ENCODE measurements at regions not wholly inside any gene's neighbourhood (a gene's known extent, or its start where the extent isn't known, plus 50 kb on each side); places are given as distances from the start of the nearest gene placed in this dataset.

DNA sequence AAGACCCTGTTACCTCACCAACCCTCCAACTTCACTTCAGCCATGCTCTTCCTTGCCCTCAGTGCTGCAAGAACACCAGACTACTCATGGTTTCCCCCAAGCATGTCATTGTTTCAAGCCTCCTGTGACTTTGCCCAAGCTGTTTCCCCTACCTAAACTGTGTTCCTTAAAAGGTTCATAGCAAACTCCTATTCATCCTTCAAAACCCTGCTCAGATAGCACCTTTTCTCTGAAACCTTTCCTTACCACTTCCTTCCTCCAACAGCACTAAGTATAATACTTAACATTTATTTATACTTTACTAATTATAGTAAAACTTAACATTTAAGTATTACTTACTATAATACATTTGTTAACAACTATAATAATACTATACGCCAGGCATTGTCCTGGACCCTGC lies 136.2 kb downstream of the CCT6B start:
- no peak for DNase-seq

DNA sequence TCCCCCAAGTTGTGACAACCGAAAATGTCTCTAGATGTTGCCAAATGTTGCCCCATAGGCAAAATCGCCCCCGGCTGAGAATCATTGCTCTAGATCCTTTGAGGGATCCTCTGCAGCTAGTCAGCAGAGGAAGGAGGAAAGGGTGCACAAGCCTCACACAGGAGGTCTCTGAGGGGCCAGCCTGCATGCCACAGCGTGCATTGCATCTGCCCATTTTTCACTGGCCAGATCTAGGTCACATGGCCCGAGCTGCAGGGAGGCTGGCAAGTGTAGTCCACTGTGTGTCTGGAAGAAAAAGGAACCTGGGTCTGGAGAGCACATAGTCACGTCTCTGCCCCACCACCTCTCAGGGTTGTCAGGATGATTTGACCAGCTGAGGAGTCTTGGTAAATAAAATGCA lies 138.2 kb downstream of the CCT6B start:
- no peak for DNase-seq

DNA sequence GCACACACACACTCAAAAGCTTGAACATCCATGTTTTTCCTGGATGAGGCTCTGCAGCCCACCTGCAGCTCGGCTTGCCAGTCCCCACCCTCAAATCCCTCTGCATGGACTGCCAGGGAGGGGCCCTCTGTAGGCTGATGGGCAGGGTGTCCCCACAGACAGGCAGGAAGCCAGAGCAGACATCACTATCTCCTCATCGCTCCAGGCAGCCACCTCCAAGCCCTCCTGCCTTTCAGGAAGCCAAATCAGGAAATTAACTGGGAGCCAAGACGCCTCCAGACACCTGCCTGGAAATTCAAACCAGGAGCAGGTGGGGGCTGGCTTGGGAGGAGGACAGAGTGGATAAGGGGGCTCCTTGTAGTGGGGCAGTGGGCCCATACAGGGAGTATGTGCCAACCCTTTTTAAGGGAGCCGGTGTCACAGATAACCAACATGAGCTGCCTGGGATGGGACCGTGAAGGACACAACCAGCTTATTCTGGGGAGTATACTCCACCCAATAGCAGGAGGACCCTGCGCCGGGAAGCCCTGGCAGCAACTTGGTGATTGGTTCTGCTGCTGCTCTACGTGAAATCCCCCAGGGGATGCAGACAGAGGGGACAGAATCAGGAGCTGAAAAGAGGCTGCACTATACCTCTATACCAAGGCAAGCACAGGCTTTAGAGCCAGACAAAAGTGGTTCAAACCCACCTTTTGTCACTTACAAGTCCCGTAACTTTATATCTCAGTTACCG lies 139.1 kb downstream of the CCT6B start:
- DNase-seq = no peak

DNA sequence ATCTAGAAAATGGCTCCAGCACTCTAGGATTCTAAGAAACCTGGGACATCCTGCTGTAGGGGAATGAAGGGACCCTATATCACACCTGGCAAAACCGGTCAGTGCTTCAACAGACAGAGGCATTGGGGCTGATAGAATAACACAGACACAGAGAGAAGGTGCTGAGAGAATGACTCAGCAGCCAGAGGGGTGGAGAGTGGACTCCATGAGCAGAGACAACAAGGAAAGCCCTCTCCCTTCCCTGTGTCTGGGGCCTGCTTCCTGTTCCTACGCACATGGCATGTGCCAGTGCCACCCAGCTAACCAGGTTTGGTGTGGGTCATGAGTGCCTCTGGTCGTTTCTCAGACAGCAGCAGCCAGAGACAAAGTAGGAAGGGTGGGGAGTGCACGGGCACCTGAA lies 140.3 kb downstream of the CCT6B start:
- DNase-seq = no peak

DNA sequence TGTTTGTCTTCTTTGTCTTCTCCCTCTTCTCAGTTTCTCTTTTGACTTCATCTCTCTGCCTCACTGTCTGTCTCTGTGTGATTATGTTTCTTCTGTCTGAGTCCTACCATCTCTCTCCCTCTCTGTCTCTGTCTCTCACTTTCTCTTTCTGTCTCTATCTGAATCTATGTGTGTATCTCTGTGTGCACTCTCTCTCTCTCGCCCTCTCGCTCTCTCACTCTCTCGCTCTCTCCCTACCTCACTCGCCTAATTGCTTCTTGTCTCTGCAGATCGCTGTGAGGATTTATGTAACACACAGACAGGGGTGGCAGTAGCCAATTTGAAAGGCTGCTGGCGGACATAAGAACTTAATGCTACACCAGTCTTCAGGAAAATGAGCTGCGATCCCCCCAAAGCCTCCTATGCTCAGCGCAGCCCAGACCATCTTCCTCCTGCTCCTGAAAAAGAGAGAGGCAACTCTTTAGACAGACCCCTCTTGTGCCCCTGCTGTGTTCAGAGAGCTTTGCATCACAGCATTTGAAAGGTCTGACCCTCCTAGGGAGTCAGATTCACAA lies 140.9 kb downstream of the CCT6B start:
- no peak for DNase-seq

DNA sequence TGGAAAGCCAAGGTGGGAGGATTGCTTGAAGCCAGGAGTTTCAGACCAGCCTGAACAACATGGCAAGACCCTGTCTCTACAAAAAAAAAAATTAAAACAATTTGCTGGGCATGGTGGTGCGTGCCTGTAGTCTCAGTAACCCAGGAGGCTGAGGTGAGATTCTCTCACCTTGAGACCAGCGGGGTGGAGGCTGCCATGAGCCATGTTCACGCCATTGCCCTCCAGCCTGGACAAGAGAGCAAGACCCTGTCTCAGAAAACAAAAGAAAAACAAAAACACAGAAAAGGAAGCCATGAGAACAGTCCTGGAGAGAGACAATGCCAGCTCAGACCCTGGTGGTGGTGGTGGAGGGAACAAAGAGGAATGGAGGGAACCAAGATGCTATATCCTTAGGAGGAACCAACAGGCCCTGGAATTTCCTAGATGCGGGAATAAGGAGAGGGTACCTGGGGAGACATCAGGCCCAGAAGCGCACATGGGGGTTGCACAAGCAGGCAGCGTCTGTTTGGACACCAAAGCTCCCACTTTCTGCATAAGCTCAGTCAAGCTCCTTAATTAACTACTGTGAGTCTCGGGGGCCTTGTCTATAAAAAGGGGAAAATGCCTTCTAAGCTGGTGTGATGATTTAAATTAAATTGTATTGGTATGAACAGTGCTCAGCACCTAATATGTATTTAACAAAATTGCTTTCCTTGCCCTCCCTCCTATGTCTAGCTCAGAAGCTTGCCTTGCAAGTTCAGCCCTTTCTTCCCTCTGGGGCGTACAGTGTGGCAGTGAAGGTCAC lies 143.8 kb downstream of the CCT6B start:
- DNase-seq = no peak

DNA sequence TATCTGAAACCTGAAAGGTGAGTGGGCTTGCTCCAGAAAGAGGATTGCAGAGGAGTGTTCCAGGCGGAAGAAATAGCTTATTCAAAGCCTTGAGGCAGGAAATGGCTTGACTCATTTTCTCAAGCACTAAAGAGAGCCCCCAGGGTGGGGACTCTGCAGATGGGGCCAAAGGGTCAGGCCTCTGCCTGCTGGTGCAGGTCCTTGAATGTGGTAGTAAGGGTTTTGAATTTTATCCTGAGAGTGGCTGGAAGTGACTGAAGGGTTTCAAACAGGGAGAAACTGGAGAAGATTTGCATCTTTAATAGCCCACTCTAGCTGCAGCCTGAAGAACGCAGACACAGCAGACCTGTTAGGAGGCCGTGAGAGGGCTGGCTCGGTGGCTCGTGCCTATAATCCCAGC lies 144.4 kb downstream of the CCT6B start:
- no peak for DNase-seq

DNA sequence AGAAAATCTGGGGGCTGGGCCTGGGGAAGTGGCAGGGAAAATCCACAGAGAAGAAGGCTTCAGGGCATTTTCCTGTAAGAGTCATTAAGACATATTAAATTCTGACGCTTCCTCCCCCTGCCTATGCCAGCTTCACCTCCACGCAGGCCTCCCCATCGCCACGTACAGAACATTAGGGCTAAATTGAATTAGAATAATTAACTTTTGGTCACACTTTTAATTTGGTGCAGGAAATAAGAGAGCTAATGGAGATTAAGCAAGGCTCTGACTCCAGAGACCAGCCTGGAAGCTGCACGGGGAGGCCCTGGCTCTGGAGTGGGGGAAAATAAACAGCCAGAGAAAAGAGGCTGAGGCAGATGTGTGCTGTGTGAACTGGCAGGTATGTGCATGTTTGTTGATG lies 148.0 kb downstream of the CCT6B start:
- DNase-seq = no peak

DNA sequence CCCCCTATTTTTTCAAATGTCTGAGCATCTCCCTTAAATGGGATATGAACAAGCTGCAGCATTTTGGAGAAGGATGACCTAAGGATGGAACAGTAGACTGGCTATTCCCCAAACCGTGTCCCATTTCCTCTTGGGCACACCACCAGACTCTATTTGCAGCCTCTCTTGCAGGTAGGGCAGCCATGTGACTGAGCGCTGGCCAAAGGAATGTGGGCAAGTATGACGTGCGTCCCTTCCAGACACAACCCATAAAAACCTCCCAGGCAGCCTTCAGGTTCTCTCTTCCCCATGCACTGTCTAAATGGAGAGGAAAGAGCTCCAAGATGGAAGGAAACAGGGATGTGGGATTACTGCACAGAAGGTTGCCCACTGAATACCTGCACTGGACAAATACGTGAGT lies 149.7 kb downstream of the CCT6B start:
- DNase-seq = no peak

DNA sequence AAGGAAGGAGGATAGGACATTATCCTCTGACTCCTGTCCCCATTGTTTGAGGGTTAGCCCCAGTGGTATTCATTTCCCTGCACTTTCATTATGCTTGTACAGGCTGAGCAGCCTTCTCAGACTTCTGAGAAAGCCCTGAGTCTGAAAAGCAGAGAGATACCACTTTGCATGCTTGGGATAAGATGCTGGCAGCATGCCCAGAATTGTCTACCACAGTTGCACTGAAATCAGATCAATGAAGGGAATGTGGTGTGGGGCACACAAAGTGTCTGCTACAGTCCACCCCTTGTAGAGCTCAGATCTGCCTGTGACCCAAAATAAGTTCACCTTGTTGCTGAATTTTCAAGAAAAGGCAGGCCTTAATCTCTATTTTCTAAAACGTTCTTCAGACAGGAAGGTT lies 160.6 kb downstream of the CCT6B start:
- no peak for DNase-seq

DNA sequence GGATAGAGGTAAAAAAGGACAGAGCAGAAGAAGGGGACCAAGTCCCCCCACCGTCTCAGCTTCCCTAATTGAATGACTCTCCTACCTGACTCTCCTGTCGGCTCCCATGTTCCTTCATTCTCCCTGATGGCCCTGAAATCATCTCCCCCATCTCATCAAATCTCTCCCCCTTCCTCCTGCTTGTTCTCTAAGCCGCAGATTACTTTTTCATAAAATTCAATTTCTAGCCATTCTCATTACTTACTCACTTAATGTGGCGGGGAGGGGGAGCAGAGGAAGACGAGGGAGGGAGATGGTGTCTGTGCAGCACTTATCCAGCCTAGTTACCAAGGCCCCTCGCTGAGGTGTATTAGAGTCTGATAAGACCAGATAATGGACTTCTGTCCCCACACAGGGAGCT lies 161.5 kb downstream of the CCT6B start:
- DNase-seq = no peak

DNA sequence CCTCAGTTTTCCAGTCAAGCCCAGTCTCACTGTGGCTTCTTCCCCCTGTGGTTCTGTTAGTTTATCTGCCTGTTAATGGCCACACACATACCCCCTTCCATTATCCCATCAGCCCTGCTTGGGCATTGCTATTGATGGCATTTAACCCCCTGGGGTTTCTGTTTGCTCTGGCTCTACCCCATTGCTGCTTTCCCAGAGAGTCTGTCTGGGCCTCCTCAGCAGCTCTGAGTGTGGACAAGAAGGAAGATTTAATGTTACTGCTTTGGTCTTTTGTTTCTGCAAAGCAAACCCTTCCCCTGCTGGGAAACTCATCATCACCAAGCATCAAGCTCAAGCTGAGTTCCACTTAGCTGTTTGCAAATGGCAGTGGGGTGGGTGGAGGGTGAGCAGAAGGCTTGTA lies 162.7 kb downstream of the CCT6B start:
- DNase-seq = no peak

DNA sequence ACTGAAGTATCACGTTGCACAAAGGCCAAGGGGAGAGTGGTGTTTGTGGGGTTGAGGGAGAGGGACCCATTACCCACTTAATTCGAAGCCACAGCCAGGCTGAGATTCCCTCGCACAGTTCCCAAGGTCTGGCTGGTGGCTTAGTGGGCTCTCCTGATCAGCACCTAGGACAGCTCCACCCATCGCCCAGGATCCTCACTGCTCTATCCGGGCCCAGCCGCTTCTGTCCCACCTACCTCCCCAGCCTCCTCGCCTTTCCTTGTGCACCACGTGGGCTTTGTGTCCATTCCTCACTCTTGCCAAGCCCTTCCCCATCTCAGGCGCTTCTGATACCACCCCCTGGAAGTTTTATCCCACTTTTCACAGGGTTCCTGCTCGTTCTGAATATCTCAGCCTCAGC lies 163.5 kb downstream of the CCT6B start:
- DNase-seq = peak in 1 of 2 donors; percentile 5

DNA sequence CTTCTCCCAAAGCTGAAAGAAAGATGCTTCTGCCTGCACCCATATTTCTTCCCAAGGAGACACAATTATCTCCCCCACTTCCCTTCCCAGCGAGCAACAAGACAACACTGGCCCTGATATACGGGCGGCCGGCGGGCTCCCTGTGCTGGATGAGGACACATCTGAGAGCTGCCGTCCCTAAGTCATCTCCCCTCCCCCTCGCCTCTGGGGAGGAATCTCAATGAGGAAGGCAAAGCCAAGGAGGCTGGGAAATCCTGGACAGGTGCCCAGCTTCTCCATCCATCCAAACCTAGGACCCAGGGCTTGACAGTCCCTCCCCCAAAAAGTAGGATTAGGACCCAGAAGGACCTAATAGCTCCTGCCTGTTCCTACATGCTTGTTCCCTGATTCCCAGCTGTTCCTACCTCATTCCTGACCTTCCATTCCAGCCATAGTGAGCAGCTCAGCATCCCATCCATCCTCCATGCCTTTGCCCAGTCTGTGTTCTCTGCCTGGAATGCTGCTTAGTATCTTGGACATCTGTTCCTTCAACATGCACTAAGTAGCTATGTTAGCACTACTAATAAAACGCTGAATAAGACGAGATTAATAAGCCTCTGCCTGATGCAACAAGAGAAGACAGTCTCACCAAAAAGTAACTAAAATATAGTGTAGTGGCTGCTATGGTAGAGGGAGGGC lies 167.9 kb downstream of the CCT6B start:
- DNase-seq = no peak

DNA sequence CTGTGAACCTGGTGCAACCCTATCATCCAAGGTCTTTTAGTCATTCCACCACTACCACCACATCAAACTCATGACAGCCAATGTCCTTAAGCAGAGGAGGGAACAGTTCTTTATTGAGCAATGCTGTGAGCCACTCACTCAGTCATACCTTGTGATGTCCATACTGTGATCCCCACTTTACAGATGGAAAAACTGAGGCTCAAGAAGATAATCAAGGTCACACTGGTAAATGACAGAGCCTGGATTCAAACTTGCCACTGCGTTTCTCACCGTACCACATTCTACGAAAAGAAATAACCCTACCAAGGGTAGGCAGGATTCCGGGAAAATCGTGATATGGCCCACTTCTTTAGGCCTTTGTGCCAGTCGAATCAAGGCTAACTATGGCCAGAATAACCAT lies 172.6 kb downstream of the CCT6B start:
- no peak for DNase-seq

DNA sequence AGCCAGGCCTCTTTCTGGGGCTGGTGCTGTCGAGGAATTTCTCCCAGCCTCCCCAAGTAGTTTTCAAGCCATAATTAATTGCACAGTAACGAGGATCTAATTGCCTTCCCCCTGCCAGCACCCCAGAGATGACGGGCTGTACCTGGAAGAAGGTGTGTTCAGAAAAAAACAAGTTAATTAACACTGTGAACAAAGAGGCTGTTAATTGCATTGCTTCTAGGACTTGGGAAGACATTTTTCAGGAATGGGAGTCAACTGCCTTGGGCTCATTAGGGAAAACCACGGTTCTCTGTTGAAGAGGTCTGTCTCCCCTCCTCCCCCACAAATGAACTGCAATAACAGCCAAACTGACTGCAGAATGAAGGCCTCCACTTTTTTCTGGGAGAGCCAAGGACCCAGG lies 176.7 kb downstream of the CCT6B start:
- DNase-seq = no peak

DNA sequence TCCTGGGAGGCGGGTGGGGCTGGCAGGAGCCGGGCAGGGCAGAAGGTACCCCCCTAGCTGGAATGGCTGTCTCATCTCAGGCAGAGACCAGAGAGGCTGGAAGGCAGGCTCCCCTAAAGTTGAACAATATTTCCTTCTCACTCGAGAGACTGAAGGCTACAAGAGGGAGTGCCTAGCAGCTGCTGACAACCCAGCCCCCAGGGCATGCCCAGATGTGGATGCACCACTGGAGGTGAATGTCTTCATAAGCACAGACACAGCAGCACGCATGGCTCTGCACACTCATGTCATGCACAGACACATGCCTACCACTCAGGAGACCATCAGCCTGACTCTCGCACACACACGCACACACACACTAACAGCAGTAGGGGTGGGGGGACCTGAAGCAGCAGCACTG lies 179.0 kb downstream of the CCT6B start:
- DNase-seq = no peak

DNA sequence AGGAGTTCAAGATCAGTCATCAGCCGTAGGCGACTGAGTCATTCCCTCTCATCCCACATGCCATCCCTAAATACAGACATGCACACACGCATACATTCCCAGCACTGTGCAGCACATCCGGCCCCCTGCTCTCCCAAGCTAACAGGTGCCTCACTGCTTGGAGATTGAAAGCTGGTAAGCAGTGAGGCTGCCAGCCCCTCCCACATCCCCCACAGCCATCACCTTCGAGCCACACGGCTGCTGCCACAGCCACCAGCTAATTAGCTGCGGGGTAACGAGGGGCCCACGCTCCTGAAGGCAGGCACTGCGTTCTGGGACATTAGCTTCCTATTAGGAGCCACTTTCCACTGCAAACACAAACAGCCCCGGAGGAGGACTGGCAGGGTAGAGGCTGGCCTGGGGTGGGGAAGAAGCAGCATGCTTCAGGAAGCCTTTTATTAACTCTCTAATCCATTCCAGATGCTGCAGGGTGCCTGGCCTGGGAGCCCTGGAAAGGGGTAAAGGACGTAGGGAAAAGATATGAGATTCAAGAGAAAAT lies 179.6 kb downstream of the CCT6B start:
- DNase-seq = no peak

DNA sequence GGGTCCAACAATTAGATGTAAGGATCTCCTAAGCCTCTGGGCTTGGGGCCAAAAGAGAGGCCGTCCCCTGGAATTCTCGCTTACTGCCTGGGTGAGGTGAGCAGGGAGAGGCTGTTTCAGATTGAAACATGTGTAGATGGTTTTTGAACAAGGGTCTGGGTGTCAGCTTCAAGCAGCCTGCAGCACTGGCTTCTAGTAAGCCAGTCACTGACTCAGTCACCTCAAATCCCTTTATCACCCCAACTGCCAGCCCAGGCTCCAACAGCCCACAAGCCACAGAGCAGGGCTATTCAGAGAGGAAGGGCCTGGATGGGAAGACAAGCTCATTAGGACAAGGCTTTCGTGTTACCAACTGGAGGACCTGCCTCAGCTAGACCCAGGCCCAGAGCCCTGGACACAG lies 180.2 kb downstream of the CCT6B start:
- no peak for DNase-seq

DNA sequence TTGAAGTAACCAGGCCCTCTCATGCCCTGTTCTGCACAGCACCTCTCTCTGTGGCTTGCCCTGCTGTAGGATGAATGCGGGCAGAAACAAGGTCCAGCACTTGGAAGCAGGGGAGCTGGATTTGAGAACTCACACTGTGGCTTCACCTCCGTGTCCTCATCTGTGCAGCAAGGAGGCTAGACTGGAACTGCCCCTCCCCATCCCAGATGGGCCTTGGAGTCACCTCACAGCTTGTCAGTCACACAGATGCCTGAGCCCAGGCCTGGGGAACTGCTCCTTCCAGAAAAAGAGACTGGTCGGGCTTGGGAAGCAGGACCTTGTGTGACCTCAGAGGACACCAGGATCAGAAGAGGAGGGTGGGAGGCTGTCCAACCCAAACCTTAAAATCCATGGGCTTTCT lies 180.8 kb downstream of the CCT6B start:
- DNase-seq = no peak

DNA sequence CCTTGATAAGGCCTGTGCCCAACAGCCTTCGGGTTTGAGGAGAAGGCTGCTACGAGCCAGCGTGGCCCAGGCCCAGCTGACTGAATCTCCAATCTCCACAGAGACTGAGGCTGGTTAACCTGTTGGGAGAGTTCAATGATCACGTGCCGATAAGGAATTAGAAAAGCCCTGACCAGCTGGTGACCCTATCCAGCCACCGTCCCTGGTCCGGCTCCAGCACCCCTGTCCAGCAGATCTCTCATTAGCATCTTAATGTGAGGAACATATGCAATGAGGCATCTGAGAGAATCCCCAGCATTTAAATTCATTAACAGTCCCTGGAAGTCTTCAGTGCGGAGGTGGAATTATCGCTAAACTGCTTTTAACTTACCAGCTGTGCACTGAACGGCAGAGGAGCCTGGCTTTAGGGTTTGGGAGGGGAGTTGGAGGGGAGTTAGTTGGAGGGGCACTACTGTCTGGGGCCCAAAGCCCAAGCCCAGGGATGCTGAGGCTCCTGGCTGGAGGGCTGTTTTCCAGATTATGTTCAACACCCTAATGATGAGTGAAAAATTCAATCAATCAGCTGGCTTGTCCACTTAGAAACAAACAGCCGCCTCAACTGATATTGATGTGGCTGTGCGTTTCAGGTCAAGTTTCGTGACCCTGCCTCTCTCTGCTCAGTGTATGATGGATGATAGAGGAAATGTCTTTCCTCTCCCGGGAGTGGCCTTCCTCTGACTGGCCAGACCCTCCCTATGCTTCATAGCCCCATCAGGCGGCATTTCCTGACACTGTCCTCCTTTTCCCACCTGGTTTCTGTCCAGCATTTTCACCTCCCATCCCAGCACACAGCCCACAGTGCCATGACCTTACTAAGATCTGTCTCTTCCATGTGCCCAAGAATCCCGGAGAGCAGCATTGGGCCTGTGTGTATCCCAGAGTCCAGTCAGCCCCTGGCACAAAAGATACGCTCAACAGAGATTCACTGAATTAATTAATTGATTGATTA lies 184.5 kb downstream of the CCT6B start:
- DNase-seq = no peak

DNA sequence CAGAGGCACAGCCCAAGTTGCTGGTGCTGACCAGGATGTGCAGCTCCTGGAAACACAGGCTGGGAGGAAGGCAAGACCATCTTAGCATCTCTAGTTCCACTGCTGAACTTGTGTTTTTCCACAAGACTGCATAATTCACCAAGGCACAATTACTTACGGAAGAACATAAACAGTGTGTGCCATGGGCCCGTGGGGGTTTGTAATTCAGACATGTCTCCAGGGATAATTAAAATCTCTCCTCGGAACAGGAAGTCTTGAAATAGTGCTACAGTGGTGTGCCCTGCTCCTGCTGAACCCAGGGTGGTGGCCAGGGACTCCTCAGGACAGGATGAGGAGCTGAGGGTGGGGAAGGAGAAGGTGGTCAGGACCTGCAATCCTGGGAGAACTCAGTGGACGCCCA lies 188.2 kb downstream of the CCT6B start:
- DNase-seq = no peak

Measured in activated CD4-positive, alpha-beta T cell treated with anti-CD3 and anti-CD28 coated beads for 4 hours (primary cell).